Lower lobe of right lung (tissue), 2 donors: ENCODE measurements at regions not wholly inside any gene's neighbourhood (a gene's known extent, or its start where the extent isn't known, plus 50 kb on each side); places are given as distances from the start of the nearest gene placed in this dataset.
"Not testable (repeated sequence)": the region's sequence is repeated elsewhere in the genome, so short reads cannot be mapped to it uniquely, and the experiment has no call there.

ENCODE experiments used
- ATAC-seq, 2 donors: fragments of 200-7000 bp; cut with Tn5 transposase; one replicate each; pipeline ENCODE4 v1.9.1; 2020 to 2022; ENCODE audit warnings: mild to moderate bottlenecking in 2 of 2, moderate library complexity in 2 of 2
- DNase-seq: peaks from one replicate; pipeline ENCODE4 v3.0.0-alpha.2; 2020
- H3K27ac ChIP-seq: fragments of 200-600 bp; one replicate; pipeline ENCODE4 v1.8.0; 2022
- H3K27me3 ChIP-seq: fragments of 200-600 bp; one replicate; pipeline ENCODE4 v1.8.0; 2022; ENCODE audit warnings: low read depth
- H3K36me3 ChIP-seq: fragments of 200-600 bp; one replicate; pipeline ENCODE4 v1.8.0; 2022; ENCODE audit warnings: mild to moderate bottlenecking
- H3K4me1 ChIP-seq: fragments of 200-600 bp; one replicate; pipeline ENCODE4 v1.8.0; 2022
- H3K4me3 ChIP-seq: fragments of 200-600 bp; one replicate; pipeline ENCODE4 v1.8.0; 2022; ENCODE audit warnings: mild to moderate bottlenecking
- H3K9me3 ChIP-seq: fragments of 200-600 bp; one replicate; pipeline ENCODE4 v1.8.0; 2022
- intact Hi-C: fragments of 100-400 bp; cut with DNase I; formaldehyde crosslinking; loops from one replicate; pipeline ENCODE4 v1.11.0; 2022
- TF ChIP-seq, protein P1 (sequence below): fragments of 200-600 bp; IDR thresholded peaks from one replicate; pipeline ENCODE4 v1.8.0; 2022; ENCODE audit warnings: antibody characterized with exemption, mild to moderate bottlenecking
- donor health status: DM: no; HTN: yes; CAD: no; lungs with severe emphysema.

DNA sequence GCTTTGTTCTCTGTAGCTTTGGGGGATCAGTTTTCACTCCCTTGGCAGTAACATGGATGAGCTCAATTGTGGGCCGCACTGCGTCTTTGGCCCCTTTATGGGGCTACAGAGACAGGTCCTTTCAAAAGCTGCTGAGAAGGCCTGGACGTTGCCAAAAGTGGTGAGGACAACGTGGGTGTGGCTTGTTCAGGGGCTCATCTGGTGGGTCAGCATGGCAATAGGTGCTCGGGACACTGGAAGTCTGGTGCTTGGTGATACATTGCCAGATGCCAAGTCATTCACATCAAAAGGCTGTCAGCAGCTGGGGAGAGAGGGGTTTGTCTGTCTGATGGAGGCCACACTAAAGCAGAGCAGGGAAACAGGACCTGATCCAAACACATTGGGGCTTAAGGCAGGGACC lies 149.8 kb upstream of the EOLA2 start:
- intact Hi-C loops, result no loop called here

GRCh38 chrX:150088766-150089518 lies 150.7 kb upstream of the EOLA2 start:
- ATAC-seq, result no peak

More for the DNA sequence above, 149.8 kb upstream of the EOLA2 start:
- Histone ChIP-seq H3K36me3 (no peaks in the 10 kb centered on the region), H3K27me3 (no peaks in the 10 kb centered on the region), H3K4me3 (no peak overlapping the region), H3K4me1 (no peaks in the 10 kb centered on the region), H3K9me3 (no peaks in the 10 kb centered on the region), H3K27ac (no peak overlapping the region)
- TF ChIP-seq, protein P1, sequence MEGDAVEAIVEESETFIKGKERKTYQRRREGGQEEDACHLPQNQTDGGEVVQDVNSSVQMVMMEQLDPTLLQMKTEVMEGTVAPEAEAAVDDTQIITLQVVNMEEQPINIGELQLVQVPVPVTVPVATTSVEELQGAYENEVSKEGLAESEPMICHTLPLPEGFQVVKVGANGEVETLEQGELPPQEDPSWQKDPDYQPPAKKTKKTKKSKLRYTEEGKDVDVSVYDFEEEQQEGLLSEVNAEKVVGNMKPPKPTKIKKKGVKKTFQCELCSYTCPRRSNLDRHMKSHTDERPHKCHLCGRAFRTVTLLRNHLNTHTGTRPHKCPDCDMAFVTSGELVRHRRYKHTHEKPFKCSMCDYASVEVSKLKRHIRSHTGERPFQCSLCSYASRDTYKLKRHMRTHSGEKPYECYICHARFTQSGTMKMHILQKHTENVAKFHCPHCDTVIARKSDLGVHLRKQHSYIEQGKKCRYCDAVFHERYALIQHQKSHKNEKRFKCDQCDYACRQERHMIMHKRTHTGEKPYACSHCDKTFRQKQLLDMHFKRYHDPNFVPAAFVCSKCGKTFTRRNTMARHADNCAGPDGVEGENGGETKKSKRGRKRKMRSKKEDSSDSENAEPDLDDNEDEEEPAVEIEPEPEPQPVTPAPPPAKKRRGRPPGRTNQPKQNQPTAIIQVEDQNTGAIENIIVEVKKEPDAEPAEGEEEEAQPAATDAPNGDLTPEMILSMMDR, result no peak
- DNase-seq, result no peak
- ATAC-seq, result no peak

GRCh38 chrX:150091300-150091699 lies 153.0 kb upstream of the EOLA2 start:
- intact Hi-C loops, H3K27me3 ChIP-seq, H3K4me1 ChIP-seq, H3K27ac ChIP-seq, DNase-seq, ATAC-seq, H3K36me3 ChIP-seq, H3K4me3 ChIP-seq, H3K9me3 ChIP-seq: not testable (repeated sequence)

More at GRCh38 chrX:150088766-150089518, 150.7 kb upstream of the EOLA2 start:
- Histone ChIP-seq H3K4me3 (no peak overlapping the region), H3K4me1 (no peaks in the 10 kb centered on the region), H3K27me3 (no peaks in the 10 kb centered on the region), H3K9me3 (no peaks in the 10 kb centered on the region), H3K27ac (no peak overlapping the region), H3K36me3 (no peaks in the 10 kb centered on the region)
- DNase-seq, result no peak
- intact Hi-C loops, result no loop called here
- TF ChIP-seq, protein P1, result no peak

DNA sequence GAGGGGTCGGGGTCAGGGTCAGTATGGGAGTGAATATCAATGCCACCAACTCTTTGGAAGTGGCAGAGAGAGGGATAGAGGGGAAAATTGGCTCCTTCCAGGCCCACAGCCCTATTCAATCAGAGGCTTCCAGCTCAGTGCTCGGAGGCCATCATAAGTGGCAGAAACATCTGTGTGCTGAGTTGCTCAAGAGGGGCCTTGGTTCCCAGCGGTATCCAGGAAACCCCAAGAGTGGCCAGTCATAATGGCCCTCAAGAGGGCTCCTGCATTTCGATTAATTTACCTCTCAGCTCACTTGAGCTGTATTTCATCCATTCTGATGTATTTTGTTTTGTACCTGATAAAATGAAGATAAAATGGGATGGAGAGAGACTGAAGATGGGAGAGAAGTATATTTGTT lies 154.3 kb upstream of the EOLA2 start:
- H3K27me3 ChIP-seq, result no peaks in the 10 kb centered on the region
- no peak overlapping the region for H3K4me3 ChIP-seq
- DNase-seq (no peak), ATAC-seq (peak in 1 of 2 donors; percentile 36)
- H3K4me1 ChIP-seq, result no peaks in the 10 kb centered on the region
- H3K36me3 ChIP-seq, result no peaks in the 10 kb centered on the region
- no peak overlapping the region for H3K27ac ChIP-seq
- TF ChIP-seq, protein P1, result no peak
- no peaks in the 10 kb centered on the region for H3K9me3 ChIP-seq
- intact Hi-C loops, result no loop called here

- Histone ChIP-seq H3K9me3 (no peaks in the 10 kb centered on the region), H3K4me3 (no peak overlapping the region), H3K36me3 (no peaks in the 10 kb centered on the region), H3K27ac (no peak overlapping the region), H3K4me1 (no peaks in the 10 kb centered on the region), H3K27me3 (no peaks in the 10 kb centered on the region)
- ATAC-seq (no peak), DNase-seq (no peak)
- intact Hi-C loops, result no loop called here
- TF ChIP-seq, protein P1, result no peak
Measured at GRCh38 chrX:150094375-150094774, 156.1 kb upstream of the EOLA2 start.

DNA sequence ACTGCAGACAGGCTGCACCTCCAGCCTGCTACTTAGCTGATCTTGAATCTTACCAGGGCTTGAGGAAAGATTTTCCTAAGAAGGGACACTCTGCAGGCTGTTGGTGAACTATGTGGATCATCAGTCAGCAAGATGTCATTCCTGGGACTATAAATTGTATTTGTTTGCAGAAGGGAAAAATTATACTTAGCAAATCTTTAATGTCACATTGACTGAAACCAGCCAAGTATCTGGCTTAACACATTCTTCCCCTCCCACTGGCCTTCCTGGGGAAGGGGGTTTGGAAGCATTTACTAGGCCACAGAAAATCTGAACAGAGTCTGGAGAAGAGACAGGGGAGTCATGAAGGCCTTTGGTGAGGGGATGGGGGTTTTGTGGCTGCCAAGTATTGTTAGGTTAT lies 156.7 kb upstream of the EOLA2 start:
- H3K4me3 ChIP-seq, result no peak overlapping the region
- H3K36me3 ChIP-seq, result no peaks in the 10 kb centered on the region
- TF ChIP-seq, protein P1, result no peak
- no peak overlapping the region for H3K27ac ChIP-seq
- DNase-seq (no peak), ATAC-seq (no peak)
- intact Hi-C loops, result no loop called here
- H3K4me1 ChIP-seq, result no peaks in the 10 kb centered on the region
- no peaks in the 10 kb centered on the region for H3K27me3 ChIP-seq
- H3K9me3 ChIP-seq, result no peaks in the 10 kb centered on the region
